Liver (tissue), 8 donors: ENCODE measurements at regions not wholly inside any gene's neighbourhood (a gene's known extent, or its start where the extent isn't known, plus 50 kb on each side); places are given as distances from the start of the nearest gene placed in this dataset.

ENCODE experiments used
- DNase-seq: peaks from one replicate; pipeline ENCODE4 v3.0.0-alpha.2; 2017; ENCODE audit warnings: low spot score
- H3K27ac ChIP-seq, 2 donors: one replicate each; pipeline ENCODE4 v1.7.0; 2013; ENCODE audit warnings: inconsistent platforms in 2 of 2, low read length in 2 of 2, control low read depth in 1 of 2, low read depth in 1 of 2, mild to moderate bottlenecking in 1 of 2
- H3K27me3 ChIP-seq, 4 donors: one replicate each; pipeline versions ENCODE4 v1.6.1 to v1.7.0; 2013; ENCODE audit warnings: low read length in 3 of 4, inconsistent platforms in 1 of 4, mild to moderate bottlenecking in 1 of 4, moderate library complexity in 1 of 4; ENCODE audit not compliant: control insufficient read depth in 4 of 4, insufficient read depth in 4 of 4
- H3K36me3 ChIP-seq, 4 donors: one replicate each; pipeline versions ENCODE4 v1.6.1 to v1.7.0; 2013; ENCODE audit warnings: low read length in 3 of 4, mild to moderate bottlenecking in 3 of 4, low read depth in 1 of 4, moderate library complexity in 1 of 4; ENCODE audit not compliant: control insufficient read depth in 4 of 4, insufficient read depth in 3 of 4
- H3K4me1 ChIP-seq, 4 donors: one replicate each; pipeline versions ENCODE4 v1.6.1 to v1.7.0; 2013; ENCODE audit warnings: low read length in 3 of 4, mild to moderate bottlenecking in 3 of 4, moderate library complexity in 1 of 4; ENCODE audit not compliant: control insufficient read depth in 4 of 4, insufficient read depth in 4 of 4
- H3K4me3 ChIP-seq, 3 donors: one replicate each; pipeline versions ENCODE4 v1.6.1 to v1.7.0; 2013; ENCODE audit warnings: low read length in 3 of 3, control low read depth in 1 of 3, low read depth in 1 of 3, mild to moderate bottlenecking in 1 of 3
- H3K9ac ChIP-seq, 2 donors: one replicate each; pipeline ENCODE4 v1.7.0; 2013; ENCODE audit warnings: low read length in 2 of 2, mild to moderate bottlenecking in 2 of 2, moderate library complexity in 2 of 2, control low read depth in 1 of 2, low read depth in 1 of 2
- H3K9me3 ChIP-seq, 4 donors: one replicate each; pipeline versions ENCODE4 v1.6.1 to v1.7.0; 2013; ENCODE audit warnings: low read length in 3 of 4; ENCODE audit not compliant: control insufficient read depth in 4 of 4
- EGR1 ChIP-seq, 2 donors: IDR thresholded peaks; 2 replicates each; pipeline ENCODE4 v1.6.1; 2016 to 2018; ENCODE audit warnings: antibody characterized with exemption in 2 of 2, low read depth in 2 of 2
- HNF4A ChIP-seq, 2 donors: conservative IDR thresholded peaks; 2 replicates each; pipeline ENCODE4 v1.6.1; 2016; ENCODE audit warnings: antibody characterized with exemption in 2 of 2, mild to moderate bottlenecking in 2 of 2
- RAD21 ChIP-seq, 2 donors: IDR thresholded peaks; 2 replicates each; pipeline ENCODE4 v1.6.1; 2016; ENCODE audit warnings: antibody characterized with exemption in 2 of 2, mild to moderate bottlenecking in 2 of 2
- RXRA ChIP-seq, 2 donors: IDR thresholded peaks; 2 replicates each; pipeline ENCODE4 v1.6.1; 2017 to 2018; ENCODE audit warnings: antibody characterized with exemption in 2 of 2, mild to moderate bottlenecking in 1 of 2
- SP1 ChIP-seq: IDR thresholded peaks from 2 replicates; pipeline ENCODE4 v1.6.1; 2018; ENCODE audit warnings: antibody characterized with exemption, mild to moderate bottlenecking
- YY1 ChIP-seq: IDR thresholded peaks from 2 replicates; pipeline ENCODE4 v1.6.1; 2016; ENCODE audit warnings: antibody characterized with exemption, mild to moderate bottlenecking
- WGBS: extraction: QIAGEN DNeasy Blood & Tissue Kit; methylation state at CpG from one replicate; pipeline ENCODE4 v1.1.7; 2013; 5-methylcytosine and 5-hydroxymethylcytosine counted together
- TF ChIP-seq, protein P1 (sequence below): fragments of 150-350 bp; IDR thresholded peaks from 2 replicates; pipeline ENCODE4 v1.5.1; 2017; ENCODE audit warnings: improper control_type of control experiment, low read depth, low read length; ENCODE audit not compliant: missing input control
- TF ChIP-seq, protein P2 (sequence below): IDR thresholded peaks from 2 replicates; pipeline ENCODE4 v1.6.1; 2016; ENCODE audit warnings: antibody characterized with exemption
- TF ChIP-seq, protein P3 (sequence below): IDR thresholded peaks from 2 replicates; pipeline ENCODE4 v1.6.1; 2016; ENCODE audit warnings: antibody characterized with exemption
- donor health status: healthy.
- donor health status: healthy.
- donor health status: healthy.
- donor health status: healthy.
- donor health status: healthy.

DNA sequence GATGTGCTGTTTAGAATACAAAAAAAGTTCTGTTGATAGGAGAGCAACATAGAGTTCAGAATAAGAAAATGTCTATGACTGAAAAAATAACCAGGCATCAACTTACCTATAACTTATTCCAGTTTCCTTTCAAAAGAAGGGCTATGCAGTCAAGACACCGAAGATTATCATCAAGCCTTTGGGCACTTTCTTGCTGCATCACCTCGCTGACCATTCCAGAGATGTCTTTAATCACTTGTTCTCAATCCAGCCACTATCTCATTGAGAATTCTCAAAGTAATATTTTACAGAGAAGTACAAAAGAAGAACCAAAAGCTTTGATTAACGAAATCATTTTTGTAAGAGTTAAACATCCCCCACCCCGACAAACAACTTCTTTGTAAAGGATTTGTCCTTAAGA, 198.3 kb upstream of the P2RY1 start (continued):
- TF ChIP-seq, protein P1, sequence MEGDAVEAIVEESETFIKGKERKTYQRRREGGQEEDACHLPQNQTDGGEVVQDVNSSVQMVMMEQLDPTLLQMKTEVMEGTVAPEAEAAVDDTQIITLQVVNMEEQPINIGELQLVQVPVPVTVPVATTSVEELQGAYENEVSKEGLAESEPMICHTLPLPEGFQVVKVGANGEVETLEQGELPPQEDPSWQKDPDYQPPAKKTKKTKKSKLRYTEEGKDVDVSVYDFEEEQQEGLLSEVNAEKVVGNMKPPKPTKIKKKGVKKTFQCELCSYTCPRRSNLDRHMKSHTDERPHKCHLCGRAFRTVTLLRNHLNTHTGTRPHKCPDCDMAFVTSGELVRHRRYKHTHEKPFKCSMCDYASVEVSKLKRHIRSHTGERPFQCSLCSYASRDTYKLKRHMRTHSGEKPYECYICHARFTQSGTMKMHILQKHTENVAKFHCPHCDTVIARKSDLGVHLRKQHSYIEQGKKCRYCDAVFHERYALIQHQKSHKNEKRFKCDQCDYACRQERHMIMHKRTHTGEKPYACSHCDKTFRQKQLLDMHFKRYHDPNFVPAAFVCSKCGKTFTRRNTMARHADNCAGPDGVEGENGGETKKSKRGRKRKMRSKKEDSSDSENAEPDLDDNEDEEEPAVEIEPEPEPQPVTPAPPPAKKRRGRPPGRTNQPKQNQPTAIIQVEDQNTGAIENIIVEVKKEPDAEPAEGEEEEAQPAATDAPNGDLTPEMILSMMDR, result no peak
- no peak for TF ChIP-seq YY1

DNA sequence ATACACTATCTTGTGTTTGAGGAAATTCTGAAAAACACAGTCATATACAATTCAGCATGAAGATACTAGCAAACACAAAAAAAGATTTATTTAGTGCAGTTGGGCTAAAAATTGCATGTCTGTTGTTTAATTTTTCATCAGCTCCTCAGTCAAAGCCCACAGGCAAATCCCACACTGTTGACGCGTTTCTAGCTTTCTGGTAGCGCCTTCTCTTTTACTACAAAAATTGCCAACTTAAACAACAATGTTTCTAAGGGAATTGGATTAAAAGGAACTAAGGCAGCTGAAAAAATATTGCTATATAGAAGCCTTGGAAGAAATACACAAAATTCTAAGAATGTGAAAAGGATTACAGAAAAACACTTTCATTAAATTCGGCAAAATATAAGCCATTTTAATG, 196.7 kb upstream of the P2RY1 start:
- WGBS, result 96% methylated on average over 4 of the region's 4 CpGs
- no peak for TF ChIP-seq EGR1 (IDR thresholded peaks at IDR 0.05; ENCODE audit: low read depth in 2 of 2)
- Histone ChIP-seq H3K9ac (no peak overlapping the region), H3K27me3 (no peaks in the 10 kb centered on the region), H3K9me3 (no peaks in the 10 kb centered on the region), H3K36me3 (no peaks in the 10 kb centered on the region), H3K4me1 (no peaks in the 10 kb centered on the region), H3K27ac (no peak overlapping the region), H3K4me3 (no peak overlapping the region)
- no peak for DNase-seq

DNA sequence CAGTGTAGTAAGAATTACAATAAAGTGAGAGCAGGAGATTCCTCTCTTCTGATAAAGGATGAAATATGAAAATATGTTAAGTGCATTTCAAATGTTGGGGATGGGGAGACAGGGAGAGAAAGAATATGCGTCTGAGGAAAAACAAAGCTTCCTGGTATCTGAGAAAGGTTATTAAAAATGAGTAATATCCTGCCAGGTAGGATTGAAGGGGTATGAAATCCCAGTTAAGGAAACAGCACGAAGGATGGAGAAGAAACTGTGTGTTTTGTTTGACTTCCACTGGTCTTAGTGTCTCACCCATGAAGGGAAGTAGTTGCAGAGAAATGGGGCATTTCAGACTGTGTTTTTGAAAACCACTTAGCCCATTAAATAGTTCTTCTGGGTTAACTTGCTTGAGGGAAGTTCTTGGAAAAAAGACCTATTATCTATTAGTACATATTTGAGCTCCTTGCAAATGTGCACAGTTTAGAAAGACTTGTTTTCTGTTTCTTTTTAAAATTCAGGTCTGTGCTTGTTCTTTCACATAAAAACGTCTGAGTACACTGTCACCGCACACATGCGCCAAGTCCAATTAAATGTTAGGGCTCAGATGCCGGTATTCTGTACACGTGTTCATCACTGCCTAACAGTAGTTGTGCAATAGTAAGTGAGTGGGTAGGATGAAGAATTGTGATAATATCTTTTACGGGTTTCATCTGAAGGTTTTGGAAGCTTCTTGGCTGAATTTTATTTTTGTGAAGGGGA, 196.1 kb upstream of the P2RY1 start:
- H3K27ac ChIP-seq, result no peak overlapping the region
- 56% methylated on average over 8 of the region's 8 CpGs for WGBS
- no peak overlapping the region for H3K9ac ChIP-seq
- H3K27me3 ChIP-seq, result no peaks in the 10 kb centered on the region
- H3K4me3 ChIP-seq, result no peak overlapping the region
- TF ChIP-seq, protein P2, sequence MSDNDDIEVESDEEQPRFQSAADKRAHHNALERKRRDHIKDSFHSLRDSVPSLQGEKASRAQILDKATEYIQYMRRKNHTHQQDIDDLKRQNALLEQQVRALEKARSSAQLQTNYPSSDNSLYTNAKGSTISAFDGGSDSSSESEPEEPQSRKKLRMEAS, result peak; percentile 39
- TF ChIP-seq HNF4A (conservative IDR thresholded peaks at IDR 0.05) (peak; percentile 21 to 56), RAD21 (IDR thresholded peaks at IDR 0.05) (peak in 1 of 2 donors; percentile 10), SP1 (no peak), RXRA (IDR thresholded peaks at IDR 0.05) (peak in 1 of 2 donors; percentile 52)
- TF ChIP-seq, protein P3, sequence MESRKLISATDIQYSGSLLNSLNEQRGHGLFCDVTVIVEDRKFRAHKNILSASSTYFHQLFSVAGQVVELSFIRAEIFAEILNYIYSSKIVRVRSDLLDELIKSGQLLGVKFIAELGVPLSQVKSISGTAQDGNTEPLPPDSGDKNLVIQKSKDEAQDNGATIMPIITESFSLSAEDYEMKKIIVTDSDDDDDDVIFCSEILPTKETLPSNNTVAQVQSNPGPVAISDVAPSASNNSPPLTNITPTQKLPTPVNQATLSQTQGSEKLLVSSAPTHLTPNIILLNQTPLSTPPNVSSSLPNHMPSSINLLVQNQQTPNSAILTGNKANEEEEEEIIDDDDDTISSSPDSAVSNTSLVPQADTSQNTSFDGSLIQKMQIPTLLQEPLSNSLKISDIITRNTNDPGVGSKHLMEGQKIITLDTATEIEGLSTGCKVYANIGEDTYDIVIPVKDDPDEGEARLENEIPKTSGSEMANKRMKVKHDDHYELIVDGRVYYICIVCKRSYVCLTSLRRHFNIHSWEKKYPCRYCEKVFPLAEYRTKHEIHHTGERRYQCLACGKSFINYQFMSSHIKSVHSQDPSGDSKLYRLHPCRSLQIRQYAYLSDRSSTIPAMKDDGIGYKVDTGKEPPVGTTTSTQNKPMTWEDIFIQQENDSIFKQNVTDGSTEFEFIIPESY, result peak; percentile 47
- TF ChIP-seq, protein P1, result no peak
- no peak for DNase-seq
- no peaks in the 10 kb centered on the region for H3K4me1 ChIP-seq
- H3K36me3 ChIP-seq, result no peaks in the 10 kb centered on the region
- no peaks in the 10 kb centered on the region for H3K9me3 ChIP-seq
